Peyer's patch (tissue), 4 donors: ENCODE measurements at regions not wholly inside any gene's neighbourhood (a gene's known extent, or its start where the extent isn't known, plus 50 kb on each side); places are given as distances from the start of the nearest gene placed in this dataset.

Experiments
- DNase-seq, 3 donors: peaks; one replicate each; pipeline ENCODE4 v3.0.0-alpha.2; 2017 to 2019
- H3K27ac ChIP-seq, 4 donors: fragments of 200-600 bp; sonication (generic); one replicate each; pipeline ENCODE4 v1.5.1; 2016 to 2019
- H3K27me3 ChIP-seq, 2 donors: fragments of 200-600 bp; sonication (generic); one replicate each; pipeline ENCODE4 v1.5.1; 2019
- H3K36me3 ChIP-seq, 3 donors: fragments of 200-600 bp; sonication (generic); one replicate each; pipeline ENCODE4 v1.5.1; 2016 to 2019
- H3K4me1 ChIP-seq, 4 donors: fragments of 200-600 bp; sonication (generic); one replicate each; pipeline ENCODE4 v1.5.1; 2016 to 2019
- H3K4me3 ChIP-seq, 4 donors: fragments of 200-600 bp; sonication (generic); 1 replicate in 3 of 4; 2 replicates in 1 of 4; pipeline ENCODE4 v1.5.1; 2016 to 2019; ENCODE audit warnings: mild to moderate bottlenecking in 1 of 4
- H3K9me3 ChIP-seq, 4 donors: fragments of 200-600 bp; sonication (generic); one replicate each; pipeline ENCODE4 v1.5.1; 2016 to 2019; ENCODE audit warnings: mild to moderate bottlenecking in 1 of 4
- CTCF ChIP-seq, 6 experiments: fragments of 450-650 bp in 4 of 6; fragments of 200-600 bp in 2 of 6; sonication (generic) in 1 of 6; IDR thresholded peaks; one replicate each; pipeline ENCODE4 v1.5.1; 2017 to 2019; ENCODE audit warnings: antibody characterized with exemption in 6 of 6, mild to moderate bottlenecking in 3 of 6, moderate library complexity in 1 of 6
- POLR2A ChIP-seq, 2 donors: fragments of 450-650 bp; IDR thresholded peaks; one replicate each; pipeline ENCODE4 v1.5.1; 2017; ENCODE audit warnings: antibody characterized with exemption in 2 of 2, mild to moderate bottlenecking in 2 of 2, moderate library complexity in 2 of 2

GRCh38 chr2:225895126-225895525, 495.6 kb downstream of the NYAP2 start:
- TF ChIP-seq CTCF (IDR thresholded peaks at IDR 0.05) (no peak), POLR2A (IDR thresholded peaks at IDR 0.05) (no peak)
- Histone ChIP-seq H3K4me3 (no peak overlapping the region), H3K27ac (no peak overlapping the region), H3K4me1 (no peaks in the 10 kb centered on the region), H3K9me3 (no peaks in the 10 kb centered on the region), H3K36me3 (no peaks in the 10 kb centered on the region), H3K27me3 (no peaks in the 10 kb centered on the region)
- no peak for DNase-seq

- no peak for DNase-seq
- no peaks in the 10 kb centered on the region for H3K4me1 ChIP-seq
- no peak overlapping the region for H3K4me3 ChIP-seq
- H3K27me3 ChIP-seq = no peaks in the 10 kb centered on the region
- TF ChIP-seq CTCF (IDR thresholded peaks at IDR 0.05) (no peak), POLR2A (IDR thresholded peaks at IDR 0.05) (no peak)
- no peak overlapping the region for H3K27ac ChIP-seq
- no peaks in the 10 kb centered on the region for H3K36me3 ChIP-seq
- H3K9me3 ChIP-seq = no peaks in the 10 kb centered on the region
Measured at GRCh38 chr2:225894236-225894980, 494.9 kb downstream of the NYAP2 start.

GRCh38 chr2:225893151-225893550, 493.6 kb downstream of the NYAP2 start:
- no peak for TF ChIP-seq POLR2A (IDR thresholded peaks at IDR 0.05)
- no peak for TF ChIP-seq CTCF (IDR thresholded peaks at IDR 0.05)
- no peaks in the 10 kb centered on the region for H3K4me1 ChIP-seq
- H3K36me3 ChIP-seq = no peaks in the 10 kb centered on the region
- DNase-seq = no peak
- no peaks in the 10 kb centered on the region for H3K9me3 ChIP-seq
- no peaks in the 10 kb centered on the region for H3K27me3 ChIP-seq
- no peak overlapping the region for H3K27ac ChIP-seq
- no peak overlapping the region for H3K4me3 ChIP-seq

GRCh38 chr2:225891771-225892170, 492.3 kb downstream of the NYAP2 start:
- H3K27me3 ChIP-seq = no peaks in the 10 kb centered on the region
- no peak overlapping the region for H3K4me3 ChIP-seq
- no peak for DNase-seq
- no peaks in the 10 kb centered on the region for H3K9me3 ChIP-seq
- no peak overlapping the region for H3K27ac ChIP-seq
- no peaks in the 10 kb centered on the region for H3K4me1 ChIP-seq
- TF ChIP-seq CTCF (IDR thresholded peaks at IDR 0.05) = no peak
- no peak for TF ChIP-seq POLR2A (IDR thresholded peaks at IDR 0.05)
- no peaks in the 10 kb centered on the region for H3K36me3 ChIP-seq

- H3K9me3 ChIP-seq = no peaks in the 10 kb centered on the region
- H3K27ac ChIP-seq = no peak overlapping the region
- no peak for DNase-seq
- no peaks in the 10 kb centered on the region for H3K4me1 ChIP-seq
- H3K27me3 ChIP-seq = no peaks in the 10 kb centered on the region
- no peaks in the 10 kb centered on the region for H3K36me3 ChIP-seq
- no peak overlapping the region for H3K4me3 ChIP-seq
- TF ChIP-seq POLR2A (IDR thresholded peaks at IDR 0.05) = no peak
- TF ChIP-seq CTCF (IDR thresholded peaks at IDR 0.05) = no peak
Measured at GRCh38 chr2:225891013-225891412, 491.5 kb downstream of the NYAP2 start.

- no peaks in the 10 kb centered on the region for H3K36me3 ChIP-seq
- no peak for DNase-seq
- H3K27me3 ChIP-seq = no peaks in the 10 kb centered on the region
- H3K4me1 ChIP-seq = no peaks in the 10 kb centered on the region
- no peak overlapping the region for H3K27ac ChIP-seq
- H3K9me3 ChIP-seq = no peaks in the 10 kb centered on the region
- no peak overlapping the region for H3K4me3 ChIP-seq
- TF ChIP-seq CTCF (IDR thresholded peaks at IDR 0.05) = peak in 5 of 6 experiments; percentile 58 to 84 (median 75)
- TF ChIP-seq POLR2A (IDR thresholded peaks at IDR 0.05) = no peak
Measured at GRCh38 chr2:225889452-225889851, 489.9 kb downstream of the NYAP2 start.
